ENCODE measurements at regions not wholly inside any gene's neighbourhood (a gene's known extent, or its start where the extent isn't known, plus 50 kb on each side); places are given as distances from the start of the nearest gene placed in this dataset.

- Histone ChIP-seq H2AFZ (no peak overlapping the region), H3K27ac (no peak overlapping the region), H3K4me3 (no peak overlapping the region), H3K4me1 (ENCODE audit: insufficient read depth) (no peaks in the 10 kb centered on the region; the same call in 1 of the 2 replicates), H3K9me3 (ENCODE audit: low read depth) (no peaks in the 10 kb centered on the region), H3K9me2 (ENCODE audit: insufficient read depth) (no peaks in the 10 kb centered on the region), H3K27me3 (replicated peaks; ENCODE audit: insufficient read depth) (no peaks in the 10 kb centered on the region), H3K4me2 (ENCODE audit: unreplicated experiment) (no peak overlapping the region), H4K20me1 (ENCODE audit: insufficient read depth) (no peaks in the 10 kb centered on the region), H3K36me3 (ENCODE audit: low read depth) (no peaks in the 10 kb centered on the region), H3F3A (ENCODE audit: insufficient read depth) (peaks cover 9% of the 10 kb centered on the region), H3K79me2 (ENCODE audit: insufficient read depth) (no peaks in the 10 kb centered on the region), H3K9ac (no peak overlapping the region)
- in situ Hi-C loops (cut with MboI) = no loop called here
- WGBS, 2 experiments (ENCODE audit: low coverage in 1 of 2, low lambda C conversion rate in 2 of 2, missing lambda C conversion rate in 2 of 2) = 61 to 78% methylated on average over 3 to 5 of the region's 5 CpGs
- no peak for TF ChIP-seq EZH2 (IDR thresholded peaks at IDR 0.05; ENCODE audit: insufficient read depth, poor library complexity, severe bottlenecking)
- TF ChIP-seq EZH2phosphoT487 (IDR thresholded peaks at IDR 0.05; ENCODE audit: insufficient read depth, low read depth) = no peak
- DNase-seq = no peak
Measured at GRCh38 chr10:34006471-34006870, 672.0 kb upstream of the NRP1 start.

GRCh38 chr10:34003561-34003960, 669.1 kb upstream of the NRP1 start:
- 76 to 85% methylated on average over 7 of the region's 7 CpGs for WGBS, 2 experiments (ENCODE audit: low coverage in 1 of 2, low lambda C conversion rate in 2 of 2, missing lambda C conversion rate in 2 of 2)
- H3K4me2 ChIP-seq (ENCODE audit: unreplicated experiment) = no peak overlapping the region
- no peak overlapping the region for H3K27ac ChIP-seq
- no peak for TF ChIP-seq EZH2phosphoT487 (IDR thresholded peaks at IDR 0.05; ENCODE audit: insufficient read depth, low read depth)
- TF ChIP-seq EZH2 (IDR thresholded peaks at IDR 0.05; ENCODE audit: insufficient read depth, poor library complexity, severe bottlenecking) = no peak
- no peak overlapping the region for H3K9ac ChIP-seq
- H3K27me3 ChIP-seq (replicated peaks; ENCODE audit: insufficient read depth) = no peaks in the 10 kb centered on the region
- H3K79me2 ChIP-seq (ENCODE audit: insufficient read depth) = no peaks in the 10 kb centered on the region
- H3K36me3 ChIP-seq (ENCODE audit: low read depth) = no peaks in the 10 kb centered on the region
- H2AFZ ChIP-seq = no peak overlapping the region
- no peaks in the 10 kb centered on the region for H3K9me2 ChIP-seq (ENCODE audit: insufficient read depth)
- H3K4me3 ChIP-seq = no peak overlapping the region
- in situ Hi-C loops (cut with MboI) = no loop called here
- no peaks in the 10 kb centered on the region for H3K4me1 ChIP-seq (ENCODE audit: insufficient read depth)
- H4K20me1 ChIP-seq (ENCODE audit: insufficient read depth) = no peaks in the 10 kb centered on the region
- no peaks in the 10 kb centered on the region for H3F3A ChIP-seq (ENCODE audit: insufficient read depth)
- no peaks in the 10 kb centered on the region for H3K9me3 ChIP-seq (ENCODE audit: low read depth)
- DNase-seq = no peak

GRCh38 chr10:34002896-34003295, 668.4 kb upstream of the NRP1 start:
- TF ChIP-seq EZH2 (IDR thresholded peaks at IDR 0.05; ENCODE audit: insufficient read depth, poor library complexity, severe bottlenecking) = no peak
- no peak for TF ChIP-seq EZH2phosphoT487 (IDR thresholded peaks at IDR 0.05; ENCODE audit: insufficient read depth, low read depth)
- Histone ChIP-seq H3K9me2 (ENCODE audit: insufficient read depth) (no peaks in the 10 kb centered on the region), H4K20me1 (ENCODE audit: insufficient read depth) (no peaks in the 10 kb centered on the region), H3K36me3 (ENCODE audit: low read depth) (no peaks in the 10 kb centered on the region), H3K9ac (no peak overlapping the region), H3K27me3 (replicated peaks; ENCODE audit: insufficient read depth) (no peaks in the 10 kb centered on the region), H3K4me1 (ENCODE audit: insufficient read depth) (no peaks in the 10 kb centered on the region), H3K4me2 (ENCODE audit: unreplicated experiment) (no peak overlapping the region), H3K9me3 (ENCODE audit: low read depth) (no peaks in the 10 kb centered on the region), H2AFZ (no peak overlapping the region), H3F3A (ENCODE audit: insufficient read depth) (no peaks in the 10 kb centered on the region), H3K27ac (no peak overlapping the region), H3K4me3 (no peak overlapping the region), H3K79me2 (ENCODE audit: insufficient read depth) (no peaks in the 10 kb centered on the region)
- in situ Hi-C loops (cut with MboI) = no loop called here
- no peak for DNase-seq
- 94 to 97% methylated on average over 3 of the region's 3 CpGs for WGBS, 2 experiments (ENCODE audit: low coverage in 1 of 2, low lambda C conversion rate in 2 of 2, missing lambda C conversion rate in 2 of 2)

GRCh38 chr10:34001831-34002230, 667.4 kb upstream of the NRP1 start:
- Histone ChIP-seq H3K9me2 (ENCODE audit: insufficient read depth) (no peaks in the 10 kb centered on the region), H3K4me1 (ENCODE audit: insufficient read depth) (no peaks in the 10 kb centered on the region), H3K4me3 (no peak overlapping the region), H3K4me2 (ENCODE audit: unreplicated experiment) (no peak overlapping the region), H3K27ac (no peak overlapping the region), H3K9me3 (ENCODE audit: low read depth) (no peaks in the 10 kb centered on the region), H4K20me1 (ENCODE audit: insufficient read depth) (no peaks in the 10 kb centered on the region), H3K36me3 (ENCODE audit: low read depth) (no peaks in the 10 kb centered on the region), H3K79me2 (ENCODE audit: insufficient read depth) (no peaks in the 10 kb centered on the region), H3K27me3 (replicated peaks; ENCODE audit: insufficient read depth) (no peaks in the 10 kb centered on the region), H3F3A (ENCODE audit: insufficient read depth) (no peaks in the 10 kb centered on the region), H3K9ac (no peak overlapping the region), H2AFZ (no peak overlapping the region)
- WGBS, 2 experiments (ENCODE audit: low coverage in 1 of 2, low lambda C conversion rate in 2 of 2, missing lambda C conversion rate in 2 of 2) = 74 to 84% methylated on average over 5 of the region's 5 CpGs
- TF ChIP-seq EZH2phosphoT487 (IDR thresholded peaks at IDR 0.05; ENCODE audit: insufficient read depth, low read depth) = no peak
- no peak for TF ChIP-seq EZH2 (IDR thresholded peaks at IDR 0.05; ENCODE audit: insufficient read depth, poor library complexity, severe bottlenecking)
- DNase-seq = no peak
- in situ Hi-C loops (cut with MboI) = no loop called here

GRCh38 chr10:34001087-34001580, 666.7 kb upstream of the NRP1 start:
- 61 to 63% methylated on average over 5 of the region's 5 CpGs for WGBS, 2 experiments (ENCODE audit: low coverage in 1 of 2, low lambda C conversion rate in 2 of 2, missing lambda C conversion rate in 2 of 2)
- no peaks in the 10 kb centered on the region for H3F3A ChIP-seq (ENCODE audit: insufficient read depth)

More at GRCh38 chr10:34001087-34001580, 666.7 kb upstream of the NRP1 start:
- no peaks in the 10 kb centered on the region for H3K36me3 ChIP-seq (ENCODE audit: low read depth)
- H2AFZ ChIP-seq = no peak overlapping the region
- no peak overlapping the region for H3K4me2 ChIP-seq (ENCODE audit: unreplicated experiment)
- H4K20me1 ChIP-seq (ENCODE audit: insufficient read depth) = no peaks in the 10 kb centered on the region
- in situ Hi-C loops (cut with MboI) = no loop called here
- DNase-seq = no peak
- H3K27me3 ChIP-seq (replicated peaks; ENCODE audit: insufficient read depth) = no peaks in the 10 kb centered on the region
- H3K4me1 ChIP-seq (ENCODE audit: insufficient read depth) = no peaks in the 10 kb centered on the region
- no peak overlapping the region for H3K9ac ChIP-seq
- TF ChIP-seq EZH2phosphoT487 (IDR thresholded peaks at IDR 0.05; ENCODE audit: insufficient read depth, low read depth) = no peak
- TF ChIP-seq EZH2 (IDR thresholded peaks at IDR 0.05; ENCODE audit: insufficient read depth, poor library complexity, severe bottlenecking) = no peak
- no peak overlapping the region for H3K27ac ChIP-seq
- H3K9me3 ChIP-seq (ENCODE audit: low read depth) = no peaks in the 10 kb centered on the region
- no peak overlapping the region for H3K4me3 ChIP-seq
- no peaks in the 10 kb centered on the region for H3K79me2 ChIP-seq (ENCODE audit: insufficient read depth)
- no peaks in the 10 kb centered on the region for H3K9me2 ChIP-seq (ENCODE audit: insufficient read depth)
